HepG2 (cell line): ENCODE measurements at regions not wholly inside any gene's neighbourhood (a gene's known extent, or its start where the extent isn't known, plus 50 kb on each side); places are given as distances from the start of the nearest gene placed in this dataset.

Experiments used
- ATAC-seq: fragments of 200-7000 bp; cut with Tn5 transposase; 3 replicates; pipeline ENCODE4 v1.9.1; 2020; ENCODE audit warnings: mild to moderate bottlenecking, moderate library complexity
- BruUV-seq: library from RNA; stranded (reverse); fragments of 400-500 nt; replicated peaks from 2 replicates; lab custom pipeline; 2021; lab: Mats Ljungman, UMichigan
- CTCF ChIA-PET: fragments of 300-600 bp; formaldehyde crosslinking; extraction: SDS; loops from one replicate; lab custom pipeline; 2021; ENCODE audit warnings: low total read pairs, inconsistent platforms, low intra/inter-chr PET ratio; lab: Yijun Ruan, JAX
- POLR2A ChIA-PET: fragments of 350-600 bp; sonication (Branson Sonifier 250); formaldehyde crosslinking; loops from one replicate; lab custom pipeline; 2020; ENCODE audit warnings: antibody characterized with exemption, inconsistent platforms; lab: Yijun Ruan, JAX
- DNase-seq: peaks from one replicate; pipeline ENCODE4 v3.0.0-alpha.2; 2015; ENCODE audit warnings: low spot score
- FAIRE-seq: peaks from 3 replicates; lab custom pipeline; 2011; peaks lifted over from hg19 to GRCh38; lab: Jason Lieb, UNC
- H2AFZ ChIP-seq: one replicate; pipeline ENCODE4 v1.6.1; 2011; ENCODE audit warnings: low read length, inconsistent platforms
- H3K27ac ChIP-seq: fragments of 300-600 bp; 3 replicates; pipeline ENCODE4 v1.8.0; 2011; ENCODE audit warnings: mixed run types, mild to moderate bottlenecking, mixed read lengths, low read length, inconsistent platforms; ENCODE audit not compliant: insufficient read depth; ENCODE audit errors: extremely low read length
- H3K27me3 ChIP-seq, 2 experiments: fragments of 200-600 bp in 1 of 2; 2 replicates in 1 of 2; 3 replicates in 1 of 2; pipeline versions ENCODE4 v1.6.0 to v1.8.0; 2011; ENCODE audit warnings: low read length in 2 of 2, mild to moderate bottlenecking in 2 of 2, moderate library complexity in 2 of 2, inconsistent platforms in 1 of 2; ENCODE audit not compliant: insufficient read depth in 2 of 2, control insufficient read depth in 1 of 2
- H3K36me3 ChIP-seq, 2 experiments: fragments of 200-600 bp in 1 of 2; replicated peaks in 1 of 2; 2 replicates in 1 of 2; 3 replicates in 1 of 2; pipeline versions ENCODE4 v1.5.1 to v1.8.0; 2011; ENCODE audit warnings: low read length in 2 of 2, inconsistent platforms in 1 of 2; ENCODE audit not compliant: insufficient read depth in 2 of 2, control insufficient read depth in 1 of 2
- H3K4me1 ChIP-seq: 2 replicates; pipeline ENCODE4 v1.5.1; 2012; ENCODE audit warnings: low read length, inconsistent platforms; ENCODE audit not compliant: insufficient read depth
- H3K4me2 ChIP-seq: 2 replicates; pipeline ENCODE4 v1.6.0; 2011; ENCODE audit warnings: low read depth, low read length, inconsistent platforms
- H3K4me3 ChIP-seq, 3 experiments: fragments of 200-600 bp in 1 of 3; sonication (generic), shearing (Covaris generic) in 1 of 3; replicated peaks in 1 of 3; 2 replicates each; pipeline ENCODE4 v1.5.1; 2011 to 2016; ENCODE audit warnings: low read length in 3 of 3, inconsistent platforms in 2 of 3, low read depth in 2 of 3, mild to moderate bottlenecking in 2 of 3, control low read depth in 1 of 3, mixed read lengths in 1 of 3; ENCODE audit not compliant: insufficient read depth in 1 of 3
- H3K79me2 ChIP-seq: one replicate; pipeline ENCODE4 v1.6.1; 2011; ENCODE audit warnings: low read length, inconsistent platforms; ENCODE audit not compliant: insufficient read depth
- H3K9ac ChIP-seq: 2 replicates; pipeline ENCODE4 v1.6.0; 2011; ENCODE audit warnings: mild to moderate bottlenecking, low read depth, low read length, inconsistent platforms; ENCODE audit not compliant: insufficient read depth
- H3K9me3 ChIP-seq: 2 replicates; pipeline ENCODE4 v1.5.1; 2012; ENCODE audit warnings: mild to moderate bottlenecking, low read length
- H4K20me1 ChIP-seq: 2 replicates; pipeline ENCODE4 v1.6.0; 2011; ENCODE audit warnings: inconsistent platforms, mild to moderate bottlenecking, low read length, moderate library complexity; ENCODE audit not compliant: insufficient read depth
- HOXA7 ChIP-seq: sonication (generic); formaldehyde crosslinking; IDR thresholded peaks from 2 replicates; pipeline ENCODE4 v1.8.1; 2022; ENCODE audit warnings: mild to moderate bottlenecking, missing genetic modification reagents, moderate library complexity
- JUND ChIP-seq: sonication (generic); formaldehyde crosslinking; IDR thresholded peaks from 2 replicates; pipeline ENCODE4 v1.8.0; 2022; ENCODE audit warnings: mild to moderate bottlenecking, missing genetic modification reagents
- PBX2 ChIP-seq: IDR thresholded peaks from 2 replicates; pipeline ENCODE4 v1.6.1; 2016; ENCODE audit warnings: control low read depth
- PHF21A ChIP-seq: sonication (generic); formaldehyde crosslinking; IDR thresholded peaks from 2 replicates; pipeline ENCODE4 v1.5.0; 2020; ENCODE audit warnings: mild to moderate bottlenecking, missing genetic modification reagents
- U2AF2 ChIP-seq: fragments of 200-400 bp; formaldehyde crosslinking; IDR thresholded peaks from 2 replicates; pipeline ENCODE4 v1.6.1; 2017; ENCODE audit warnings: low read depth, mild to moderate bottlenecking, low read length
- ZBTB44 ChIP-seq: sonication (generic); formaldehyde crosslinking; IDR thresholded peaks from 2 replicates; pipeline ENCODE4 v1.4.0; 2020; ENCODE audit warnings: missing genetic modification reagents
- ZNF24 ChIP-seq: fragments of 450-650 bp; IDR thresholded peaks from 2 replicates; pipeline ENCODE4 v1.6.1; 2017; ENCODE audit warnings: antibody characterized with exemption, mild to moderate bottlenecking
- ZNF430 ChIP-seq: sonication (generic); formaldehyde crosslinking; IDR thresholded peaks from 2 replicates; pipeline ENCODE4 v1.9.0; 2021; ENCODE audit warnings: mild to moderate bottlenecking, missing genetic modification reagents
- ZNF496 ChIP-seq: sonication (generic); formaldehyde crosslinking; IDR thresholded peaks from 2 replicates; pipeline ENCODE4 v1.8.1; 2023; ENCODE audit warnings: mild to moderate bottlenecking, moderate library complexity, missing genetic modification reagents; ENCODE audit not compliant: insufficient replicate concordance
- ZNF563 ChIP-seq: sonication (generic); formaldehyde crosslinking; IDR thresholded peaks from 2 replicates; pipeline ENCODE4 v1.8.0; 2022; ENCODE audit warnings: mild to moderate bottlenecking, moderate library complexity, missing genetic modification reagents
- ZNF569 ChIP-seq: sonication (generic); formaldehyde crosslinking; IDR thresholded peaks from 2 replicates; pipeline ENCODE4 v1.5.0; 2020; ENCODE audit warnings: mild to moderate bottlenecking, missing genetic modification reagents, moderate library complexity, borderline replicate concordance
- ZNF83 ChIP-seq: sonication (generic); formaldehyde crosslinking; IDR thresholded peaks from 2 replicates; pipeline ENCODE4 v1.4.0; 2020; ENCODE audit warnings: missing genetic modification reagents, mild to moderate bottlenecking, borderline replicate concordance
- ZSCAN29 ChIP-seq: sonication (generic); formaldehyde crosslinking; conservative IDR thresholded peaks from 2 replicates; pipeline ENCODE4 v1.4.0; 2020; ENCODE audit warnings: mild to moderate bottlenecking, missing genetic modification reagents
- ZSCAN31 ChIP-seq: sonication (generic); formaldehyde crosslinking; IDR thresholded peaks from 2 replicates; pipeline ENCODE4 v1.5.0; 2020; ENCODE audit warnings: low read depth, mild to moderate bottlenecking, missing genetic modification reagents
- WGBS: methylation state at CpG from one replicate; pipeline ENCODE4 v1.1.6; 2017; ENCODE audit warnings: low lambda C conversion rate; 5-methylcytosine and 5-hydroxymethylcytosine counted together
- in situ Hi-C: cut with HindIII; loops from 2 replicates; pipeline ENCODE4 v1.10.0; 2017; ENCODE audit warnings: low pct_unique_long_range_greater_than_20kb; ENCODE audit not compliant: extremely low pct_ligation_motif_present
- intact Hi-C: fragments of 100-400 bp; cut with micrococcal nuclease; formaldehyde crosslinking; loops from one replicate; pipeline ENCODE4 v1.10.0; 2022; ENCODE audit not compliant: unreplicated experiment

- FAIRE-seq (no peak), DNase-seq (no peak), ATAC-seq (no peak)
- no peak overlapping the region for H2AFZ ChIP-seq
- no peak overlapping the region for H3K27ac ChIP-seq
- POLR2A ChIA-PET, result no interaction called here
- no peaks in the 10 kb centered on the region for H3K4me1 ChIP-seq
- H3K79me2 ChIP-seq, result no peaks in the 10 kb centered on the region
- CTCF ChIA-PET, result no interaction called here
- intact Hi-C loops (no loop called here), in situ Hi-C loops (loop anchor here (10.0 kb wide), 1 partner anchor 63 kb away; the partner anchor contains the start of gene HIVEP3)
- H3K9me3 ChIP-seq, result no peaks in the 10 kb centered on the region
- H3K4me3 ChIP-seq, result no peak overlapping the region
- no peaks in the 10 kb centered on the region for H4K20me1 ChIP-seq
- H3K36me3 ChIP-seq, result no peaks in the 10 kb centered on the region
- H3K9ac ChIP-seq, result no peak overlapping the region
- H3K27me3 ChIP-seq, result peaks cover 2 to 7% of the 10 kb centered on the region in 2 experiments; a peak in 3 of 5 replicates
- WGBS, result 4% methylated on average over 3 of the region's 4 CpGs
- no peak for TF ChIP-seq HOXA7 (CRISPR knock-in tag)
- TF ChIP-seq ZSCAN29 (CRISPR knock-in tag), result no peak
- no peak for TF ChIP-seq PBX2 (CRISPR knock-in tag)
- TF ChIP-seq ZBTB44, result no peak
- TF ChIP-seq ZSCAN31, result no peak
- TF ChIP-seq ZNF563, result no peak
- TF ChIP-seq ZNF83 (CRISPR knock-in tag), result no peak
- no peak for TF ChIP-seq PHF21A
- TF ChIP-seq ZNF430 (CRISPR knock-in tag), result no peak
- TF ChIP-seq ZNF24, result no peak
- TF ChIP-seq ZNF496 (CRISPR knock-in tag), result no peak
- TF ChIP-seq JUND (CRISPR knock-in tag), result no peak
- no peak for TF ChIP-seq U2AF2
- TF ChIP-seq ZNF569 (CRISPR knock-in tag), result no peak
- BruUV-seq, result no TSS peak
- no peak overlapping the region for H3K4me2 ChIP-seq
Observed at GRCh38 chr1:41977326-41977725, 58.6 kb upstream of the HIVEP3 start.
